DND-41 (cell line): ENCODE measurements at regions not wholly inside any gene's neighbourhood (a gene's known extent, or its start where the extent isn't known, plus 50 kb on each side); places are given as distances from the start of the nearest gene placed in this dataset.

Experiments used
- ATAC-seq: fragments of 200-7000 bp; cut with Tn5 transposase; 3 replicates; pipeline ENCODE4 v1.9.1; 2021; ENCODE audit warnings: low read depth; ENCODE audit not compliant: insufficient read depth
- DNase-seq: peaks from one replicate; pipeline ENCODE4 v3.0.0-alpha.2; 2020
- H2AFZ ChIP-seq: 2 replicates; pipeline ENCODE4 v1.6.0; 2012; ENCODE audit warnings: low read depth, low read length
- H3K27ac ChIP-seq: 2 replicates; pipeline ENCODE4 v1.5.1; 2012; ENCODE audit warnings: low read length, inconsistent platforms
- H3K27me3 ChIP-seq: fragments of 200-600 bp; sonication (generic); 2 replicates; pipeline ENCODE4 v1.6.0; 2012; ENCODE audit warnings: low read length, mild to moderate bottlenecking, inconsistent platforms; ENCODE audit not compliant: insufficient read depth, poor library complexity
- H3K36me3 ChIP-seq: 2 replicates; pipeline ENCODE4 v1.5.1; 2012; ENCODE audit warnings: low read length, inconsistent platforms; ENCODE audit not compliant: insufficient read depth
- H3K4me1 ChIP-seq: 2 replicates; pipeline ENCODE4 v1.5.1; 2012; ENCODE audit warnings: mild to moderate bottlenecking, low read length; ENCODE audit not compliant: insufficient read depth
- H3K4me2 ChIP-seq: 2 replicates; pipeline ENCODE4 v1.6.0; 2012; ENCODE audit warnings: mild to moderate bottlenecking, moderate library complexity, low read length, inconsistent platforms; ENCODE audit not compliant: insufficient read depth
- H3K4me3 ChIP-seq, 2 experiments: fragments of 200-600 bp in 1 of 2; shearing (Covaris generic) in 1 of 2; 2 replicates each; pipeline ENCODE4 v1.5.1; 2012 to 2016; ENCODE audit warnings: inconsistent platforms in 2 of 2, low read length in 2 of 2, mild to moderate bottlenecking in 2 of 2, low read depth in 1 of 2, moderate library complexity in 1 of 2
- H3K79me2 ChIP-seq: 2 replicates; pipeline ENCODE4 v1.6.0; 2012; ENCODE audit warnings: low read length, inconsistent platforms; ENCODE audit not compliant: insufficient read depth
- H3K9ac ChIP-seq: 2 replicates; pipeline ENCODE4 v1.6.0; 2012; ENCODE audit warnings: low read depth, mild to moderate bottlenecking, inconsistent platforms, low read length, moderate library complexity
- H3K9me3 ChIP-seq: 2 replicates; pipeline ENCODE4 v1.5.1; 2012; ENCODE audit warnings: low read length, moderate library complexity, mild to moderate bottlenecking, inconsistent platforms; ENCODE audit not compliant: insufficient read depth, severe bottlenecking
- H4K20me1 ChIP-seq: 2 replicates; pipeline ENCODE4 v1.6.0; 2012; ENCODE audit warnings: low read length; ENCODE audit not compliant: insufficient read depth
- EZH2 ChIP-seq: IDR thresholded peaks from 3 replicates; pipeline ENCODE4 v1.6.1; 2012; ENCODE audit warnings: borderline replicate concordance, low read depth, mild to moderate bottlenecking, moderate library complexity, low read length, inconsistent platforms; ENCODE audit not compliant: severe bottlenecking
- TF ChIP-seq, protein P1 (sequence below): IDR thresholded peaks from 2 replicates; pipeline ENCODE4 v1.5.1; 2012; ENCODE audit warnings: borderline replicate concordance, low read length, moderate library complexity, mild to moderate bottlenecking; ENCODE audit not compliant: poor library complexity, severe bottlenecking; ENCODE audit errors: extremely low read depth

DNA sequence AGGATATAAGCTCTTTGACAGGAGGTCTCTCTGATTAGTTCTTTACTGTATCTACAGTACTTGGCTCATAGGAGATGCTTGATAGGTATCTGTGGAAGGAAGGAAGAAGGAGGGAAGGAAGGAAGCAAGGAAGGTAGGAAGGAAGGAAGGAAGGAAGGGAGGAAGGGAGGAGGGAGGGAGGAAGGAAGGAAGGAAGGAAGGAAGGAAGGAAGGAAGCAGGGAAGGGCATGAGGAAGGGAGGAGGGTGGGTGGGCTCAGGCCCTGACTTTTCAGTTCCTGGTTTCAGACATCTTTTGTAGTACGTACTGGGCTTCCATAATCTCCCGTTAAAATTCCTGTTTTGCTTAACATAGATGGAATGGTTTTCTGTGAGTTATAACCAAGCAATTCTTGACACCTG, 175.0 kb upstream of the NUDT4 start:
- Histone ChIP-seq H3K9me3 (no peaks in the 10 kb centered on the region), H3K4me3 (no peak overlapping the region), H3K4me2 (no peak overlapping the region), H4K20me1 (no peaks in the 10 kb centered on the region), H2AFZ (no peak overlapping the region), H3K9ac (no peak overlapping the region), H3K79me2 (no peaks in the 10 kb centered on the region), H3K27ac (no peak overlapping the region), H3K27me3 (no peaks in the 10 kb centered on the region), H3K4me1 (no peaks in the 10 kb centered on the region), H3K36me3 (no peaks in the 10 kb centered on the region)
- TF ChIP-seq, protein P1, sequence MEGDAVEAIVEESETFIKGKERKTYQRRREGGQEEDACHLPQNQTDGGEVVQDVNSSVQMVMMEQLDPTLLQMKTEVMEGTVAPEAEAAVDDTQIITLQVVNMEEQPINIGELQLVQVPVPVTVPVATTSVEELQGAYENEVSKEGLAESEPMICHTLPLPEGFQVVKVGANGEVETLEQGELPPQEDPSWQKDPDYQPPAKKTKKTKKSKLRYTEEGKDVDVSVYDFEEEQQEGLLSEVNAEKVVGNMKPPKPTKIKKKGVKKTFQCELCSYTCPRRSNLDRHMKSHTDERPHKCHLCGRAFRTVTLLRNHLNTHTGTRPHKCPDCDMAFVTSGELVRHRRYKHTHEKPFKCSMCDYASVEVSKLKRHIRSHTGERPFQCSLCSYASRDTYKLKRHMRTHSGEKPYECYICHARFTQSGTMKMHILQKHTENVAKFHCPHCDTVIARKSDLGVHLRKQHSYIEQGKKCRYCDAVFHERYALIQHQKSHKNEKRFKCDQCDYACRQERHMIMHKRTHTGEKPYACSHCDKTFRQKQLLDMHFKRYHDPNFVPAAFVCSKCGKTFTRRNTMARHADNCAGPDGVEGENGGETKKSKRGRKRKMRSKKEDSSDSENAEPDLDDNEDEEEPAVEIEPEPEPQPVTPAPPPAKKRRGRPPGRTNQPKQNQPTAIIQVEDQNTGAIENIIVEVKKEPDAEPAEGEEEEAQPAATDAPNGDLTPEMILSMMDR: no peak
- TF ChIP-seq EZH2: no peak
- DNase-seq (no peak), ATAC-seq (no peak)

DNA sequence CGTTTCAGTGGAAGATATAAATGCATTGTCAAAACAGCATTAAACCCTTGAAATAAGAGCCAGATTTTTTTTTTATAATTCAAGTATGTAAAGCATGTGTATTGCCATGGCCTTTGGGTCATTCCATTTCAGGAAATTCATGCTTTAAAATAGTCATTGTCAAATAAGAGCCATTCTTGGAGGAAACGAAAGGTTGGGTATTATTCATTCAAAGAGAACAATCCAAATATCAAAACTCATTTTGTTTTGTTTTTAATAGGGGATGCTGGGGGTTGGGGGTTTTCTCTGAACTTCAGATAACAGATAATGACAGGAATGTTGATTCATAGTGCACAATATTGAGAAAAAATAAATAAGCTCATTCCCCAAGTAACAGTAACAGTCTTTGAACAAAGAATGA, 174.4 kb upstream of the NUDT4 start:
- Histone ChIP-seq H4K20me1 (no peaks in the 10 kb centered on the region), H2AFZ (no peak overlapping the region), H3K9me3 (no peaks in the 10 kb centered on the region), H3K79me2 (no peaks in the 10 kb centered on the region), H3K4me2 (no peak overlapping the region), H3K27ac (no peak overlapping the region), H3K4me3 (no peak overlapping the region), H3K9ac (no peak overlapping the region), H3K36me3 (no peaks in the 10 kb centered on the region), H3K4me1 (no peaks in the 10 kb centered on the region), H3K27me3 (no peaks in the 10 kb centered on the region)
- DNase-seq: no peak
- ATAC-seq: no peak
- no peak for TF ChIP-seq EZH2
- TF ChIP-seq, protein P1: no peak

DNA sequence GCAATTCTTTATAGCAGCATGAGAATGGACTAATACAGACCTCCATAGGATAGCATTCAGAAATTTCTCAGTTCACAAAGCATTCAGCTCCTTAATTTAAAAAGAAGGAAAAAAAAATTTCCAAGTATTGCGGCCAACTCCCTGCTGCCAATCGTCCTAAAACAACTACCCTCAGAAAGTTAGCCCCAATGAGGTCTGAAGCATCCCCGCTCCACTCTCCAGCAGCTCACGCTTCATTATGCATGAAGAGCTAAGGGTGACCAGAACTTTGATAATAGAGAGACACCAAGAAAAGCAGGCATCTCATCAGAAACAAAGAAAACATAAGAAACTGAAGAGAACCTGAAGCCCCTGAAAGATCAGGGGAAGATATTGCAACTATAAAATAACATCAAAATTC, 172.8 kb upstream of the NUDT4 start:
- no peak for TF ChIP-seq EZH2
- TF ChIP-seq, protein P1: no peak
- H3K9ac ChIP-seq: no peak overlapping the region
- no peaks in the 10 kb centered on the region for H4K20me1 ChIP-seq
- H2AFZ ChIP-seq: no peak overlapping the region
- no peaks in the 10 kb centered on the region for H3K79me2 ChIP-seq
- no peak overlapping the region for H3K4me3 ChIP-seq
- H3K27me3 ChIP-seq: no peaks in the 10 kb centered on the region
- H3K27ac ChIP-seq: no peak overlapping the region
- H3K36me3 ChIP-seq: no peaks in the 10 kb centered on the region
- no peaks in the 10 kb centered on the region for H3K4me1 ChIP-seq
- DNase-seq (no peak), ATAC-seq (no peak)
- H3K9me3 ChIP-seq: no peaks in the 10 kb centered on the region
- H3K4me2 ChIP-seq: no peak overlapping the region

DNA sequence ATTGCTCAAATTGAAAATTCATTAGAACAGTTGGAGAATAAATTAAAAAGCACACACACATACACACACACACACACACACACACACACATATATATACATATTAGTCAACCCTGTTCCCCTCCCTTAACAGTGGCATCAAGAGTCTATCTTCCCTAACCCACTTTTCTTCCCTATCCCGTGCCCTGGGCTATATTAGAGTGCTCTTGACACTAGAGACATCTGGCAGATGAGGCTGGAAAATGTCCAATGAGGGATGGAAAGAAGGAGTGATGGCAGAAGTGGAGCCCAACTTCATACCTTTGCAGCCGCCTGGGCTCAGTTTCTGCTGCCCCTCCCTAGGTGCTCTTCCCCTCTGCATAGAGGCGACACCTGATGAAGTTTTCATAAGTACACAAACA, 172.4 kb upstream of the NUDT4 start:
- Histone ChIP-seq H3K9me3 (no peaks in the 10 kb centered on the region), H3K4me1 (no peaks in the 10 kb centered on the region), H3K4me2 (no peak overlapping the region), H3K36me3 (no peaks in the 10 kb centered on the region), H4K20me1 (no peaks in the 10 kb centered on the region), H2AFZ (no peak overlapping the region), H3K79me2 (no peaks in the 10 kb centered on the region), H3K27me3 (no peaks in the 10 kb centered on the region), H3K27ac (no peak overlapping the region), H3K9ac (no peak overlapping the region), H3K4me3 (no peak overlapping the region)
- TF ChIP-seq EZH2: no peak
- TF ChIP-seq, protein P1: no peak
- ATAC-seq (no peak), DNase-seq (no peak)
